ENCODE measurements at regions not wholly inside any gene's neighbourhood (a gene's known extent, or its start where the extent isn't known, plus 50 kb on each side); places are given as distances from the start of the nearest gene placed in this dataset.

DNA sequence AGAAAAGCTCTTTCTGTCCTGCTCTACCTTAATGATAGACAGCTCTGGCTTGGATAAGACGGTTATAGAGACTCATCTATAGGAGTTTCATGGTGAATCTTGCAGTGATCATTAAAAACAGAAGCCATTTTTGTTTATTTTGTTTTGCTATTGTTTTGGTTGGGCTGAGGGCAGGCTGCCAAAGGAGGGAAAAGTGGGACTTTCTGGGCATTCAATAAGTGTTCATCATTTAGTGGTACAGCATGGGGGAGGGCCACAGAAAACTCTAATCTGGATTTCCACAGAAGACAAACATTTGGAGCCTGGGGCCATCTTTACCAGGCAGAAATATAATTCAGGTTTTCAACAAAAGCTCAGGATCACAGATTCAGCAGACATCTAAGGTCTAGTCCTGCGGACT is 62.4 kb upstream of the EFEMP1 start:
- no peak for TF ChIP-seq RAD21 (IDR thresholded peaks at IDR 0.05; ENCODE audit: low read depth)
- no peak for TF ChIP-seq TAF1 (IDR thresholded peaks at IDR 0.05; ENCODE audit: low read depth)
- TF ChIP-seq CEBPB (IDR thresholded peaks at IDR 0.05): no peak
- no peak for TF ChIP-seq EGR1 (IDR thresholded peaks at IDR 0.05)
- TF ChIP-seq YY1 (IDR thresholded peaks at IDR 0.05; ENCODE audit: low read depth): no peak
- TF ChIP-seq NFIC (IDR thresholded peaks at IDR 0.05): no peak
- TF ChIP-seq EP300 (IDR thresholded peaks at IDR 0.05; ENCODE audit: borderline replicate concordance): no peak
- no peak for TF ChIP-seq ZBTB7A (IDR thresholded peaks at IDR 0.05; ENCODE audit: low read depth)
- TF ChIP-seq, protein P1, sequence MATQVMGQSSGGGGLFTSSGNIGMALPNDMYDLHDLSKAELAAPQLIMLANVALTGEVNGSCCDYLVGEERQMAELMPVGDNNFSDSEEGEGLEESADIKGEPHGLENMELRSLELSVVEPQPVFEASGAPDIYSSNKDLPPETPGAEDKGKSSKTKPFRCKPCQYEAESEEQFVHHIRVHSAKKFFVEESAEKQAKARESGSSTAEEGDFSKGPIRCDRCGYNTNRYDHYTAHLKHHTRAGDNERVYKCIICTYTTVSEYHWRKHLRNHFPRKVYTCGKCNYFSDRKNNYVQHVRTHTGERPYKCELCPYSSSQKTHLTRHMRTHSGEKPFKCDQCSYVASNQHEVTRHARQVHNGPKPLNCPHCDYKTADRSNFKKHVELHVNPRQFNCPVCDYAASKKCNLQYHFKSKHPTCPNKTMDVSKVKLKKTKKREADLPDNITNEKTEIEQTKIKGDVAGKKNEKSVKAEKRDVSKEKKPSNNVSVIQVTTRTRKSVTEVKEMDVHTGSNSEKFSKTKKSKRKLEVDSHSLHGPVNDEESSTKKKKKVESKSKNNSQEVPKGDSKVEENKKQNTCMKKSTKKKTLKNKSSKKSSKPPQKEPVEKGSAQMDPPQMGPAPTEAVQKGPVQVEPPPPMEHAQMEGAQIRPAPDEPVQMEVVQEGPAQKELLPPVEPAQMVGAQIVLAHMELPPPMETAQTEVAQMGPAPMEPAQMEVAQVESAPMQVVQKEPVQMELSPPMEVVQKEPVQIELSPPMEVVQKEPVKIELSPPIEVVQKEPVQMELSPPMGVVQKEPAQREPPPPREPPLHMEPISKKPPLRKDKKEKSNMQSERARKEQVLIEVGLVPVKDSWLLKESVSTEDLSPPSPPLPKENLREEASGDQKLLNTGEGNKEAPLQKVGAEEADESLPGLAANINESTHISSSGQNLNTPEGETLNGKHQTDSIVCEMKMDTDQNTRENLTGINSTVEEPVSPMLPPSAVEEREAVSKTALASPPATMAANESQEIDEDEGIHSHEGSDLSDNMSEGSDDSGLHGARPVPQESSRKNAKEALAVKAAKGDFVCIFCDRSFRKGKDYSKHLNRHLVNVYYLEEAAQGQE (IDR thresholded peaks at IDR 0.05; ENCODE audit: low read depth): no peak
- TF ChIP-seq, protein P2, sequence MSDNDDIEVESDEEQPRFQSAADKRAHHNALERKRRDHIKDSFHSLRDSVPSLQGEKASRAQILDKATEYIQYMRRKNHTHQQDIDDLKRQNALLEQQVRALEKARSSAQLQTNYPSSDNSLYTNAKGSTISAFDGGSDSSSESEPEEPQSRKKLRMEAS (IDR thresholded peaks at IDR 0.05): no peak
- TF ChIP-seq, protein P3, sequence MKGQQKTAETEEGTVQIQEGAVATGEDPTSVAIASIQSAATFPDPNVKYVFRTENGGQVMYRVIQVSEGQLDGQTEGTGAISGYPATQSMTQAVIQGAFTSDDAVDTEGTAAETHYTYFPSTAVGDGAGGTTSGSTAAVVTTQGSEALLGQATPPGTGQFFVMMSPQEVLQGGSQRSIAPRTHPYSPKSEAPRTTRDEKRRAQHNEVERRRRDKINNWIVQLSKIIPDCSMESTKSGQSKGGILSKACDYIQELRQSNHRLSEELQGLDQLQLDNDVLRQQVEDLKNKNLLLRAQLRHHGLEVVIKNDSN (IDR thresholded peaks at IDR 0.05): no peak
- TF ChIP-seq FOXM1 (IDR thresholded peaks at IDR 0.05; ENCODE audit: borderline replicate concordance, low read depth): no peak
- TF ChIP-seq CREB1 (IDR thresholded peaks at IDR 0.05; ENCODE audit: low read depth): no peak
- no peak for TF ChIP-seq TEAD4 (IDR thresholded peaks at IDR 0.05)
